Left ventricle myocardium inferior (tissue), 1 donor: ENCODE measurements at regions not wholly inside any gene's neighbourhood (a gene's known extent, or its start where the extent isn't known, plus 50 kb on each side); places are given as distances from the start of the nearest gene placed in this dataset.

Source experiments
- DNase-seq: peaks from one replicate; pipeline ENCODE4 v3.0.0-alpha.2; 2020
- H3K27ac ChIP-seq: fragments of 200-600 bp; replicated peaks from 2 replicates; pipeline ENCODE4 v1.8.0; 2021
- H3K27me3 ChIP-seq: fragments of 200-600 bp; 2 replicates; pipeline ENCODE4 v1.8.0; 2021; ENCODE audit warnings: low read depth
- H3K36me3 ChIP-seq: fragments of 200-600 bp; 2 replicates; pipeline ENCODE4 v1.8.0; 2021
- H3K4me1 ChIP-seq: fragments of 200-600 bp; 2 replicates; pipeline ENCODE4 v1.8.0; 2021
- H3K4me3 ChIP-seq: fragments of 200-600 bp; 2 replicates; pipeline ENCODE4 v1.8.0; 2021; ENCODE audit warnings: mild to moderate bottlenecking, moderate library complexity
- H3K9me3 ChIP-seq: fragments of 200-600 bp; replicated peaks from 2 replicates; pipeline ENCODE4 v1.8.0; 2021
- intact Hi-C: fragments of 100-400 bp; cut with micrococcal nuclease; formaldehyde crosslinking; loops from one replicate; pipeline ENCODE4 v1.11.0; 2022
- TF ChIP-seq, protein P1 (sequence below): fragments of 200-600 bp; IDR thresholded peaks from 2 replicates; pipeline ENCODE4 v1.8.0; 2021; ENCODE audit warnings: antibody characterized with exemption, mild to moderate bottlenecking, borderline replicate concordance
- donor health status: DM: no; HTN: yes; CAD: no; lungs with severe emphysema.

DNA sequence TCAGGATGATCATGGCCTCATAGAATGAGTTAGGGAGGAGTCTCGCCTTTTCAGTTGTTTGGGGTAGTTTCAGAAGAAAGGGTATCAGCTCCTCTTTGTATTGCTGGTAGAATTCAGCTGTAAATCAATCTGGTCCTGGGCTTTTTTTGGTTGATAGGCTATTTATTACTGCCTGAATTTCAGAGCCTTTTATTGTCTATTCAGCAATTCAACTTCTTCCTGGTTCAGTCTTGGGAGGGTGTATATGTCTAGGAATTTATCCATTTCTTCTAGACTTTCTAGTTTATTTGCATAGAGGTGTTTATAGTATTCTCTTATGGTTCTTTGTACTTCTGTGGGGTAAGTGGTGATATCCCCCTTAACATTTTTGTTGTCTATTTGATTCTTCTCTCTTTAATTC, 1024.2 kb downstream of the DIPK2A start:
- Histone ChIP-seq H3K4me1 (no peaks in the 10 kb centered on the region), H3K36me3 (no peaks in the 10 kb centered on the region), H3K4me3 (no peak overlapping the region), H3K27ac (no peak overlapping the region), H3K9me3 (peaks cover 24% of the 10 kb centered on the region), H3K27me3 (no peaks in the 10 kb centered on the region)
- no peak for DNase-seq
- intact Hi-C loops, result no loop called here
- TF ChIP-seq, protein P1, sequence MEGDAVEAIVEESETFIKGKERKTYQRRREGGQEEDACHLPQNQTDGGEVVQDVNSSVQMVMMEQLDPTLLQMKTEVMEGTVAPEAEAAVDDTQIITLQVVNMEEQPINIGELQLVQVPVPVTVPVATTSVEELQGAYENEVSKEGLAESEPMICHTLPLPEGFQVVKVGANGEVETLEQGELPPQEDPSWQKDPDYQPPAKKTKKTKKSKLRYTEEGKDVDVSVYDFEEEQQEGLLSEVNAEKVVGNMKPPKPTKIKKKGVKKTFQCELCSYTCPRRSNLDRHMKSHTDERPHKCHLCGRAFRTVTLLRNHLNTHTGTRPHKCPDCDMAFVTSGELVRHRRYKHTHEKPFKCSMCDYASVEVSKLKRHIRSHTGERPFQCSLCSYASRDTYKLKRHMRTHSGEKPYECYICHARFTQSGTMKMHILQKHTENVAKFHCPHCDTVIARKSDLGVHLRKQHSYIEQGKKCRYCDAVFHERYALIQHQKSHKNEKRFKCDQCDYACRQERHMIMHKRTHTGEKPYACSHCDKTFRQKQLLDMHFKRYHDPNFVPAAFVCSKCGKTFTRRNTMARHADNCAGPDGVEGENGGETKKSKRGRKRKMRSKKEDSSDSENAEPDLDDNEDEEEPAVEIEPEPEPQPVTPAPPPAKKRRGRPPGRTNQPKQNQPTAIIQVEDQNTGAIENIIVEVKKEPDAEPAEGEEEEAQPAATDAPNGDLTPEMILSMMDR, result no peak

GRCh38 chr3:145005427-145005826, 1033.8 kb downstream of the DIPK2A start:
- intact Hi-C loops, result no loop called here
- Histone ChIP-seq H3K4me3 (no peak overlapping the region), H3K27me3 (no peaks in the 10 kb centered on the region), H3K9me3 (peaks cover 21% of the 10 kb centered on the region), H3K27ac (no peak overlapping the region), H3K36me3 (no peaks in the 10 kb centered on the region), H3K4me1 (no peaks in the 10 kb centered on the region)
- DNase-seq, result no peak
- TF ChIP-seq, protein P1, result no peak

DNA sequence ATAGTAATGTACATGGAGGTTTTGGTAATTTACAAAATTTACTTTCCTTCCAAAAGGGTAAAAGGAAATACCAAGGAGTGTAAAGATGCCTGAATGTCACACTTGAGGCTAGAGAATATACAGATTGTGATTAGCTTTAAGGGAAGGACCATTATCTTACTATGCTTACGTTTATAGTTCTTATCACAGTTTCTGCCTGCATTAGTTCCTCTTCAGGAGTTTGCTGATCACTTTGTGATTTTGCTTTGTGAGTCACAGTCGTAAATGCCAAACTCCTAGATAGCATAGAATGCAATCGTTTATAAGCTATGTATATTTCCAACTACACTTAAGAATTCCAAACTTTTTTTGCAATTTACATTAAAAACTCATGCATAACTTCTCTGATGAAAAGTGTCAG, 1034.6 kb downstream of the DIPK2A start:
- H3K36me3 ChIP-seq, result no peaks in the 10 kb centered on the region
- no peaks in the 10 kb centered on the region for H3K4me1 ChIP-seq
- no peaks in the 10 kb centered on the region for H3K27me3 ChIP-seq
- no peak for DNase-seq
- no peak overlapping the region for H3K27ac ChIP-seq
- intact Hi-C loops, result no loop called here
- H3K9me3 ChIP-seq, result peaks cover 13% of the 10 kb centered on the region
- H3K4me3 ChIP-seq, result no peak overlapping the region
- TF ChIP-seq, protein P1, result no peak

DNA sequence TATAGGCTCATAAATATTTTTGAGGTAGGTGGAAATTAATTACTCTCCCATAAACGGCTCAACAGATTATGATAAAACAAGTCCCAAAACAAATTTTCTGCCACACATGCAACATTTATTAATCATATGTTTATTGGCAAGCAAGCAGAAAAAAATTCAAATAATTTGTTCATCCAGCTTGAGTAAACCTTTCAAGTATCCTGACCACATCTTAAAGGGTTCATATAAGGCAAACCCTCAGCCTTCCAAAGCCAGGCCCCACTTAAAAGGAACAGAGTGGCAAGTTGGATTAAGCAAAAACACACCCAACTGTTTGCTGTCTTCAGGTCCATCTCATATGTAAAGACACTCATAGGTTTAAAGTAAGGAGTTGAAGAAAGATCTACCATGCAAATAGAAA, 1042.3 kb downstream of the DIPK2A start:
- H3K27me3 ChIP-seq, result no peaks in the 10 kb centered on the region
- DNase-seq, result no peak
- H3K4me3 ChIP-seq, result no peak overlapping the region
- H3K27ac ChIP-seq, result no peak overlapping the region
- H3K36me3 ChIP-seq, result no peaks in the 10 kb centered on the region
- H3K9me3 ChIP-seq, result no peaks in the 10 kb centered on the region
- intact Hi-C loops, result no loop called here
- H3K4me1 ChIP-seq, result no peaks in the 10 kb centered on the region
- TF ChIP-seq, protein P1, result no peak

DNA sequence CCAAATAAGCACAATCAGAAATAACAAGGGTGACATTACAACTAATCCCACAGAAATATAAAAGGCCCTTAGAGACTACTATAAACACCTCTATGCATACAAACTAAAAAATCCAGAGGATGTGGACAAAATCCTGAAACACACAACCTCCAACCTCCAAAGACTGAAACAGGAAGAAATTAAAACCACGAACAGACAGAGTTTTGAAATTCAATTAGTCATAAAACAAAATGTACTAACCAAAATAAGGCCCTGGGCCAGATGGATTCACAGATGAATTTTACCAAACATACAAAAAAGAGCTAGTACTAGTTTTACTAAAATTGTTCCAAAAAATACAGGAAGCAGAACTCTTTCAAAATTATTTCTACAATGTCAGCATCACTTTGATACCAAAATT, 1043.6 kb downstream of the DIPK2A start:
- Histone ChIP-seq H3K36me3 (no peaks in the 10 kb centered on the region), H3K4me1 (no peaks in the 10 kb centered on the region), H3K27ac (peak overlapping the region; percentile 24), H3K4me3 (no peak overlapping the region), H3K9me3 (no peaks in the 10 kb centered on the region), H3K27me3 (no peaks in the 10 kb centered on the region)
- TF ChIP-seq, protein P1, result no peak
- no peak for DNase-seq
- intact Hi-C loops, result no loop called here

GRCh38 chr3:145017959-145018358, 1046.3 kb downstream of the DIPK2A start:
- no peak overlapping the region for H3K27ac ChIP-seq
- TF ChIP-seq, protein P1, result no peak
- no peaks in the 10 kb centered on the region for H3K9me3 ChIP-seq
- no peaks in the 10 kb centered on the region for H3K27me3 ChIP-seq
- no peaks in the 10 kb centered on the region for H3K4me1 ChIP-seq
- no peak for DNase-seq
- H3K4me3 ChIP-seq, result no peak overlapping the region
- no peaks in the 10 kb centered on the region for H3K36me3 ChIP-seq
- intact Hi-C loops, result no loop called here
